ENCODE measurements at regions not wholly inside any gene's neighbourhood (a gene's known extent, or its start where the extent isn't known, plus 50 kb on each side); places are given as distances from the start of the nearest gene placed in this dataset.

DNA sequence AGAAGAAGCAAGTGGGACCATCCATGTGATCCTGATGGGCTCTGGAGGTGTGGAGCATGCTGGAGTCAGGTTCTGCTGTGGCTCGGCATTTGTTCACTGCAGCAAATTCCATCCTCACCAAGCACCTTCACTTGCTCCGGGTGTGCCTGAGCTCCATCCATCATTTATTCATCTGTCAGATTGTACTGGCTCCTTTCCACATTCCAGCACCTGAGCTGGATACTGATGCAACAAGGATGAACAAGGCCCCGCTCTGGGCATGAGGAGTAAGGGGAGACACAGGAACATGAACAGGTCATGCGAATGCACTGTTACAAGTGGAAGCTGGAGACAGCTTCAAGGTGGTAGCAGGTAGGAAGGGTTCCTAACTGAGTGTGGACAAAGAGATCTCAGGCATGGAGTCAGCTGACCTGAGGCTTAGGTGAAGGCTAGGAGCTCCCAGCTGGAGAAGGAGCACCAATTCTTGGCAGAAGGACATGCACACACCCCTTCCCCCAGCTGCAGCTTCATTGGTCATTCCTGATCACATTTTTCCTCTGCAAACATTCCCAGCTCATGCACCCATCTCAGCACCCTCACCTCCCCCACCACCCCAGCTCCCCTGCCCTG is 133.7 kb upstream of the ZMIZ1 start:
- no peaks in the 10 kb centered on the region for H3K9me3 ChIP-seq (ENCODE audit: low read depth, low read length)
- no peak overlapping the region for H3K9ac ChIP-seq (ENCODE audit: insufficient read length)
- no peak overlapping the region for H3K27ac ChIP-seq
- no peak for DNase-seq (ENCODE audit: low read depth, low spot score)
- TF ChIP-seq EZH2 (IDR thresholded peaks at IDR 0.05) (no peak), FOXP2 (optimal IDR thresholded peaks at IDR 0.05; ENCODE audit: control extremely low read depth, extremely low read length, insufficient read depth) (no peak), POLR2AphosphoS5 (IDR thresholded peaks at IDR 0.05; ENCODE audit: borderline replicate concordance, low read depth, low read length) (no peak)
- H3K36me3 ChIP-seq (ENCODE audit: insufficient read depth, low read length): no peaks in the 10 kb centered on the region
- no peak overlapping the region for H3K4me3 ChIP-seq

DNA sequence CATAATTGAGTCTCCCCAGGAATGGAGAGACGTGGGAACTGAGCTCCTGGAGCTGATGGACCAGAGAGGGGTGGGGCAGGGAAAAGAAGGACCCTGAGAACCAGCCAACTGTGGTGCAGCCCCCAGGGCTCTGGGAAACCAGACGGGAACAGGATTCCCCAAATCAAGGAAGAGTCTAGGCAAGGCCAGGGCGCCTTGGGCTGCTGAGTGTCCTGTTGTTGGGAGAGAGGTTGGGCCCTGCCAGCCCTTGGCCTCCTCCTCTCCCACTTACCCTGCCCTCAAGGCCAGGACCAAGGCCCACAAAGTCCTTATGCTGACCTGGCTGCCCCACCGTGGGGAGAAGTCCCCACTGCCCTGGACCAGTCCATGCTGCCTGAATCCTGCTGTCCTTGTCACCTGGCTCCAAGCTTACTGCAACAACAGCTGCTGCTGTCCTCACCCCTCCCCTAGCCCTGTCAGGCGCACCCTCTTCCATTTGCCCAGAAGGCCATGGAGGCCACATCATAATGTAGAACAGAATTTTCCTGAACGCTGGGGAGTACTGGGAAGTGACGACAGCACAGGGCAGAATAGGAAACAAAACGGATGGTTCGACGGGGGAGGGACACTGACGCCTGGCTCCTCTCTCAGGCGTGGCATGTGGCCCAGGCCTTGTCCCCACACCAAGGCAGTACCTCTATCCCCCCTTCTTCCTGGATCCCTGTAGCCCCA is 132.9 kb upstream of the ZMIZ1 start:
- Histone ChIP-seq H3K9me3 (ENCODE audit: low read depth, low read length) (no peaks in the 10 kb centered on the region), H3K9ac (ENCODE audit: insufficient read length) (no peak overlapping the region), H3K4me3 (no peak overlapping the region), H3K27ac (no peak overlapping the region), H3K36me3 (ENCODE audit: insufficient read depth, low read length) (no peaks in the 10 kb centered on the region)
- DNase-seq (ENCODE audit: low read depth, low spot score): no peak
- TF ChIP-seq POLR2AphosphoS5 (IDR thresholded peaks at IDR 0.05; ENCODE audit: borderline replicate concordance, low read depth, low read length): no peak
- TF ChIP-seq FOXP2 (optimal IDR thresholded peaks at IDR 0.05; ENCODE audit: control extremely low read depth, extremely low read length, insufficient read depth): no peak
- TF ChIP-seq EZH2 (IDR thresholded peaks at IDR 0.05): no peak

DNA sequence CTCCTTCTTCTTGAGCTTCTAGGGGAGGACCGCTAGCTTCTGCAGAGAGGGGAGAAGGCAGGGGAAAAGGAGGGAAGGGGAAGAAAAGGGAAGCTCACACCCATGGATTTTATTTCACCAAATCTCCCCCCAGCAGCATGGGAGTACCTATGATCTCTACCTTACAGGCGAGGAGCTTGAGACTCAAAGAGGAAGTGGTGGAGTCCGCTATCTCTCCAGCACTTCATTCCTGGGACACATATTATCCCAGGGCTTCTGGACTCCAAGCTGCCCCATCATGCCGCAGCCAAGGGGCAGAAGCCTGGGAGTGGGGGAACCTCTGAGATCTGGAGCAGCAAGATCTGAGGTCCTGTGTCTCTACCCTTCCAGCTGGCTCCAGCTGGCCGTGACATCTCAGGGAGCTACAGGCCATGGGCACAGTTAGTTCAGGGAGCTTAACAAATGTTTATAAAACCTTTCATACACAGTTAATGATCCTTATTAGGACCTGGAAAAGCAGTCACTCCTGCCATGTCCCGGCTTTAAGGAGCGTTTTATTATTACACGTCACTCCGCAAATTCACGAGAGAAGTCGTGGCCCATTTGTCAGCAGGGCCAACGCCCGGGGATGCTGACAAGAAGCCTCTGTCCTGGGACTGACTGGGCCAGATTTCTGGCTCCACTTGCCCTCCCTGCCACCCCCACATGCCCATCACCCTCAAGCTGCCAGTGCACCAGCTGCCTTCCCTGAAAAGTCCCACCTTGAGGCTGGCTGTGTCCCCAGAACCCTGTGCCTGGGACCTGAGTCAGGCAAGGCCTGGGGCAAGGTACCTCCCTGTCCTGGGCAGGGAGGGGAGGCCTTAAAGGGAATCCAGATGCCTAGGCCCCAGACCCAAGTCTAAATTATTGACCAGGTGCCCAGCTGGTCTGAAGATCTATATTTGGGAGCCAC is 132.1 kb upstream of the ZMIZ1 start:
- Histone ChIP-seq H3K9me3 (ENCODE audit: low read depth, low read length) (no peaks in the 10 kb centered on the region), H3K27ac (no peak overlapping the region), H3K4me3 (no peak overlapping the region), H3K9ac (ENCODE audit: insufficient read length) (no peak overlapping the region), H3K36me3 (ENCODE audit: insufficient read depth, low read length) (no peaks in the 10 kb centered on the region)
- TF ChIP-seq FOXP2 (optimal IDR thresholded peaks at IDR 0.05; ENCODE audit: control extremely low read depth, extremely low read length, insufficient read depth): no peak
- TF ChIP-seq EZH2 (IDR thresholded peaks at IDR 0.05): no peak
- no peak for TF ChIP-seq POLR2AphosphoS5 (IDR thresholded peaks at IDR 0.05; ENCODE audit: borderline replicate concordance, low read depth, low read length)
- no peak for DNase-seq (ENCODE audit: low read depth, low spot score)

DNA sequence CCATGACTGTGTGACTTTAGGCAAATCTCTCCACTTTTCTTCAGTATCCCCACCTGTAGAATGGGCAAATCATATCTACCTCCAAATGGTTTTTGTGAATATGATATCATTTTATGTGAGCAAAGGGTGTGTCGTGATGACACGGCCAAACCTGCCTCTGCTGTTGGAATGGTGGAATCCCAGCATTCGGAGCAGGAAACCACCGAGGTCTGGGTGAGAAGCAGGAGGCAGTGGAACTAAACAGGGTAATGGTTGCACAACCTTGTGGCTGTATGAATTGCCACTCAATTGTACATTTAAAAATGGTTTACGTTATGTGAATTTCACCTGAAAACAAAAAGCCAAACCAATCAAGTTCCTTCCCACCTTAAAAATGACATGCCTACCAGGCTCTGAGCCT is 131.4 kb upstream of the ZMIZ1 start:
- Histone ChIP-seq H3K4me3 (no peak overlapping the region), H3K9me3 (ENCODE audit: low read depth, low read length) (no peaks in the 10 kb centered on the region), H3K36me3 (ENCODE audit: insufficient read depth, low read length) (no peaks in the 10 kb centered on the region), H3K9ac (ENCODE audit: insufficient read length) (no peak overlapping the region), H3K27ac (no peak overlapping the region)
- no peak for DNase-seq (ENCODE audit: low read depth, low spot score)
- TF ChIP-seq EZH2 (IDR thresholded peaks at IDR 0.05) (no peak), FOXP2 (optimal IDR thresholded peaks at IDR 0.05; ENCODE audit: control extremely low read depth, extremely low read length, insufficient read depth) (no peak), POLR2AphosphoS5 (IDR thresholded peaks at IDR 0.05; ENCODE audit: borderline replicate concordance, low read depth, low read length) (no peak)

DNA sequence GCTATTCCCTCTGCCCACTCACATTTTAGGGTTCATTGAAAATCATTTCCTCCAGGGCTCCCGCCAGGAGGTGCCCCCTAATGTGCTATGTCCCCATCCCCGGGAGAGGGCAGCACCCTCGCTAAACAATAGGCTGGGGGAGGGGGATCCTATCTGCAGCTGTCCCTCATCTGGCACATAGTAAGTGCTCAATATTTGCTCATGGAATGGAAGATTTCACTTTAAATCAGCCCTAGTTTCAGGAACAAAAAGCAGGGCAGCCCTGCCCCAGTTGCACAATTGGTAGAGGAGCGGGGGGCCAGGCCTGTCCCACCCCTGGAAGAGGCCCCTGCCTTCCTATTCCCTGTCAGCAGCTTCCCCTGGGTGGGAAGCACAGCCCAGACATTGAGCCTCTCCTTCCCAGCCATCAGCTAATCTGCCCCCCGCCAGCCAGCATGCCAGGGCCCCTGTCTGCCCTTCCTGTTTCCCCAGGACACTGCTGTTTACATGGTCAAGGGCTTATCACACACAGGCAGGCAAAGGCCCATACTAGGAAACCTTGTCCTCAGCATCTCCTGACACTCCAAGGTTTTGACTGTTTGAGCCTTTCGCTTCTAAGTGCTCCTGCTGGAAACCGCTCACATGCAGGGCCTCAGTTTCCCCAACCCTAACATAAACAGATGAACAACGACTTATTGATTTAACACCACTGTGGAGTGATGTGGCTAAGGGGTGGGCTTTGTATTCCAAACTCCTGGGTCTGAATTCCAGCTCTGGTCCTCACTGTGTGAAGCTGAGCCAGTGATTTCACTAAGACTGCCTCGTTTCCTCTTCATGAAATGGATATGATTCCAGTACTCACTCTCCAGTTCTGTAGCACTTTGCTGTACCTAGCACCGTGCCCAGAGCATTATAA is 130.7 kb upstream of the ZMIZ1 start:
- H3K36me3 ChIP-seq (ENCODE audit: insufficient read depth, low read length): no peaks in the 10 kb centered on the region
- TF ChIP-seq FOXP2 (optimal IDR thresholded peaks at IDR 0.05; ENCODE audit: control extremely low read depth, extremely low read length, insufficient read depth) (no peak), EZH2 (IDR thresholded peaks at IDR 0.05) (no peak), POLR2AphosphoS5 (IDR thresholded peaks at IDR 0.05; ENCODE audit: borderline replicate concordance, low read depth, low read length) (no peak)
- no peak overlapping the region for H3K4me3 ChIP-seq
- no peak overlapping the region for H3K9ac ChIP-seq (ENCODE audit: insufficient read length)
- H3K9me3 ChIP-seq (ENCODE audit: low read depth, low read length): no peaks in the 10 kb centered on the region
- H3K27ac ChIP-seq: no peak overlapping the region
- DNase-seq (ENCODE audit: low read depth, low spot score): no peak

DNA sequence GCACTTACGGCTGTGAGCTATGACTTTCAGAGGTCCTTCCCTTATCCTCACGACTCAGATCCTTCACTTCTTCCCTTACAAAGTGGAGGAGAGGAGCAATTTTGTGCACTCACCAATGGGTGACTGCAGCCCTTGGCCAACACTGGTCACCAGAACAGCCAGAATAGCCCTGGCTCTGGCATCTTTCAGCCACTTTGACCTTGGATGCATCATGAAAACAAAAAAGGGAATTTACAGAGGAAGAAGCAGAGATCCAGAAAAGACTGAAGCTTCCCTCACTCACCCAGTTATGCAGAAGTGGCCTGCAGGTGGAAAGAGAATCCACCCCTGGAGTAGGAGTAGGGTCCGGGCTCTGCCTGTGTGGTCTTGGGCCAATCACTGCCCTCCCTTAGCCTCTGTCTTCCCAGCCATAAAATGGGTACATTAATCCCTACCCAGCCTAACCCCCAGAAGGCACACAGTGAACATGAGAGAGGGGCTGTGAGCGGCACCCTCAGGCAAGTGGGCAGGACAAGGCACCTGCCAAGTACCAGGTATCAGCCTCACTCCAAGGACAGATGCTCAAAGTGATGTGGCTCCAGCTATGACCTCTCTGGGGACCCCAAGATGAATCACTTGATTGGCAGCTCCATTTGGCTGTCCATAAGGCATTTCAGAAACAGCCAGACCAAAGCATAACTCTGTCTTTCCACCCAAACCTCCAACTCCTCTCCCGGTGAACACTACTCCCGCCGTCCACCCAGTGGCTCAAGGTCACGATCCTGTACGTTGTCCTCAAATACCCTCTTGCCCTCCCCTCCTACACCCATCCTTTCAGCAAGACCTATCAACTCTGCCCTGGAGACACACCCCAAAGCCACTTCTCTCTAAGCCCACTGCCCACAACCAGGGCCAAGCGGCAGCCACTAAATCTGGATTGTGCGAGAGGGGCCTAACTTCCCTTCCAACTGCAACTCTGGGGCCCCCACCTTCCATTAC is 129.8 kb upstream of the ZMIZ1 start:
- Histone ChIP-seq H3K36me3 (ENCODE audit: insufficient read depth, low read length) (no peaks in the 10 kb centered on the region), H3K4me3 (no peak overlapping the region), H3K9me3 (ENCODE audit: low read depth, low read length) (no peaks in the 10 kb centered on the region), H3K9ac (ENCODE audit: insufficient read length) (no peak overlapping the region), H3K27ac (no peak overlapping the region)
- TF ChIP-seq FOXP2 (optimal IDR thresholded peaks at IDR 0.05; ENCODE audit: control extremely low read depth, extremely low read length, insufficient read depth): no peak
- no peak for DNase-seq (ENCODE audit: low read depth, low spot score)

DNA sequence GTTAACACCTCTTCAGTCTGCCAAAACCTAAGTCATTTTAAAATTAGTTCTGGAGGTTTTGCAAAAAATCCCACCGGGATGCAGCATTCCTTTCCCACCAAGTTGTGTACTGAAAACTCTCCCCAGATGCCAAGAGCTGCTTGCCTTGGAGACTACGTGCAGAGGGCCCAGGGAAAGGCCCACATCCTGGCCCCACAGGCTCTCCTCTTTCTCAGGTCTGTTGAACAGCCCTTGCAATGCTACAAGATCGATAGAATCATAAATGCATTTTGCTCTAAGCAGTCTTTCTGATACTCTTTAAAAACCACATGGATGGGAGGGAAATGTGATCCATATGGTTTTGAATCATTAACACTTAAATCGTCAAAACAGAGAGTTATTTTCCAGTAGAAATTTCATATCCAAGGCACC is 126.7 kb upstream of the ZMIZ1 start:
- DNase-seq (ENCODE audit: low read depth, low spot score): no peak
- TF ChIP-seq EZH2 (IDR thresholded peaks at IDR 0.05): no peak
- no peak for TF ChIP-seq POLR2AphosphoS5 (IDR thresholded peaks at IDR 0.05; ENCODE audit: borderline replicate concordance, low read depth, low read length)
- peak; percentile 8 for TF ChIP-seq FOXP2 (optimal IDR thresholded peaks at IDR 0.05; ENCODE audit: control extremely low read depth, extremely low read length, insufficient read depth)

More for the DNA sequence above, 126.7 kb upstream of the ZMIZ1 start:
- Histone ChIP-seq H3K36me3 (ENCODE audit: insufficient read depth, low read length) (no peaks in the 10 kb centered on the region), H3K27ac (no peak overlapping the region), H3K9ac (ENCODE audit: insufficient read length) (no peak overlapping the region), H3K9me3 (ENCODE audit: low read depth, low read length) (no peaks in the 10 kb centered on the region), H3K4me3 (no peak overlapping the region)

All from SK-N-MC (cell line).